IPS-18c (cell line): ENCODE measurements at regions not wholly inside any gene's neighbourhood (a gene's known extent, or its start where the extent isn't known, plus 50 kb on each side); places are given as distances from the start of the nearest gene placed in this dataset.

Experiments used
- H3K4me3 ChIP-seq: 2 replicates; pipeline ENCODE4 v1.7.0; 2013; ENCODE audit warnings: low read depth, mild to moderate bottlenecking, low read length, moderate library complexity; ENCODE audit not compliant: insufficient read depth
- H3K9me3 ChIP-seq: one replicate; pipeline ENCODE4 v1.6.1; 2013; ENCODE audit warnings: mild to moderate bottlenecking, low read length, moderate library complexity; ENCODE audit not compliant: control insufficient read depth, insufficient read depth

DNA sequence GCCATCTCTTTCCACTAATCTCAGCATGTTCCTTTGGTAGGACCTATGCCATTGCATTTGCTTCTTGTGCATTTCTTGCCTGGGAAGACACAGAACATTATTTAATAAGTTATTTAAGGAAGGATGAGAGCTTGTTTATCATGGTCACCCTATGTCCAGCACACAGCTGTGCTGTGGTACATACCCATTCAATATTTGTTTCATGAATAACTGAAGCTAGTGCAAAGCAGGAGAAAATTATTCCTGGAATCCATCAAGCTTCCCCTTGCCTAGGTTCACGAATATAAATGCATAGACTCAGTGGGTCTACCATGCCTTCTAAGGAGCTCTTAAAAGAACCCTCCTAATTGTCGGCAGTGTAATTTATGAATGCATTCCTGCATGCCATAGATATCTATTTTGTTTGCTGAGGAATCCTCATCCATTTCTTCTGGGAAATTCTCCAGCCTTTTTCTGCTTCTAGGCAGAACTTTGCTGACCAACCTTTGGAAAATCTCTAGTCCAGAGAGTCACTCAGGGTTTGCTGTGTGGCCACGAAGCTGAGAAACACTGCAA, 599.8 kb upstream of the TMEM132C start:
- no peaks in the 10 kb centered on the region for H3K9me3 ChIP-seq
- H3K4me3 ChIP-seq, result no peak overlapping the region

DNA sequence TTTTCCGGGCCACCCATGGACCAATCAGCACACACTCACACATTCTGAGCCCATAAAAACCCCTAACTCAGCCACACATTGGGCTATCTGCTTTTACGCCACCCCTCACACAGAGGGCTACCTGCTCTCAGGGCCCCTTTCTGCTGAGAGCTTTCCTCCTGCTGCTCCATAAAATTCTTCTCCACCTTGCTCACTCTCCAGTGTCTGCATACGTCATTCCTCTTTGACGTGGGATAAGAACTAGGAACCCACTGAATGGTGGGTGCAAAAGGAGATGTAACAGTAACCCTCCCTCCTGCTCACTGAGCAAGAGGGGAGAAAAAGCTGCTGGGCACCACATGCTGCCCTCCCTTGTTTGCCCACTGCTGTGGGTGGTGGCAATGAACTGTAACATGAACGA, 596.7 kb upstream of the TMEM132C start:
- H3K4me3 ChIP-seq, result no peak overlapping the region
- H3K9me3 ChIP-seq, result no peaks in the 10 kb centered on the region

DNA sequence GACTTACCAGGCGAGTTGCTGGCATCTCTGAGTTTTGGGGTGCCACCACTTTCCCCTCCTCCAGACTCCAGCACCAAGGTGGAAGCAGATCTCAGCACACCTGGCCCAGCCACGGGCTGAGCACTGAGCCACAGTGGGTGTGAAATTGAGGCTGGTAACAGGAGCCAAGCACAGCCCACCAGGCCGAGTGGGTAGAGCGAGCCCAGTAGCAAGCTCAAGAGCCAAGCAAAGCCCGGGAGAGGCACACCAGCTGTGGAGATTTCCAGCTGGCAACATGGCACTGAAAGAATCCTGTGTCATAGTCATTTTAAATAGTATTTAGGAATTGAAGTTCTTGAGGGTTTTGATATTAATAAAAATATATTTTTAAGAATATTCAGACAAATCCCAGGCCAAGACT, 596.2 kb upstream of the TMEM132C start:
- Histone ChIP-seq H3K9me3 (no peaks in the 10 kb centered on the region), H3K4me3 (no peak overlapping the region)

GRCh38 chr12:127675936-127676335, 591.0 kb upstream of the TMEM132C start:
- H3K9me3 ChIP-seq, result no peaks in the 10 kb centered on the region

GRCh38 chr12:127677537-127678131, 589.3 kb upstream of the TMEM132C start:
- H3K9me3 ChIP-seq, result no peaks in the 10 kb centered on the region
- H3K4me3 ChIP-seq, result no peak overlapping the region

More at GRCh38 chr12:127675936-127676335, 591.0 kb upstream of the TMEM132C start:
- no peak overlapping the region for H3K4me3 ChIP-seq

DNA sequence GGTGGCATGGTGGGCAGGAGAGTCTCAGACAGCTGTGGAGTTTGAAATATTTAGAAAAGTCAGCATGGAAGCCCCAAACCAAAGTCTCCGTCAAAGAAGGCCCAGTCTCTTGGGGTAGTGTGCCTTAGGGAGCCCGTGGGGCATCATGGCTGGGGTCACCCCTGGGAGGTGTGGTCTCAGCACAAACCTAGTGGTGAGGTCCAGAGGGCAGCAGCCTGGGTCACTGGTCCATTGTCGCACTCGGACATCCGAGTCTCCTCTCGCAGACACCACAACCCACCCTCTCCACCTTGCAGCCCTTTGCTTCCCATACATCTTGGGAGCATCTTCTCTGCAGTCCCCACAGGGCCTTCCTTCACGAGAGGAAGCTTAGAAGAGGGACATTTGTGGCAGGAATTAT, 588.0 kb upstream of the TMEM132C start:
- H3K9me3 ChIP-seq, result no peaks in the 10 kb centered on the region

DNA sequence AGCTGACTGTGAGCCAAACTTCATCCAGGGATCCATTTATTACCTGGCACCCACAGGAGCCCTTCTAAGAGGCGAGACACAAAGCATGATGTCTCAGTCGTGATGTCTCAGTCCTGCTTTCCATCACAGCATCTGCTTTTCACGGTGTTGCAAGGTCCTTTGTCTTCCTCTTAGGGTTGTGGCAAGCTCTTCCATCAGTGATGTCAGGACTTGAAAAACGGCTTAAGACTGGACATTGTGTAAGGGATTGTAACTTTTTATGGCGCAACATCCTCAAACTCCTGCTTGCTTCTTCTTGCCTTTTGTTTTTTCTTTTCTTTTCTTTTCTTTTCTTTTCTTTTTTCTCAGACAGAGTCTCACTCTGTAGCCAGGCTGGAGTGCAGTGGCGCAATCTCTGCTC, 586.5 kb upstream of the TMEM132C start:
- H3K4me3 ChIP-seq, result no peak overlapping the region
- no peaks in the 10 kb centered on the region for H3K9me3 ChIP-seq

More for the DNA sequence above, 588.0 kb upstream of the TMEM132C start:
- H3K4me3 ChIP-seq, result no peak overlapping the region

GRCh38 chr12:127681151-127681754, 585.7 kb upstream of the TMEM132C start:
- Histone ChIP-seq H3K9me3 (no peaks in the 10 kb centered on the region), H3K4me3 (no peak overlapping the region)

DNA sequence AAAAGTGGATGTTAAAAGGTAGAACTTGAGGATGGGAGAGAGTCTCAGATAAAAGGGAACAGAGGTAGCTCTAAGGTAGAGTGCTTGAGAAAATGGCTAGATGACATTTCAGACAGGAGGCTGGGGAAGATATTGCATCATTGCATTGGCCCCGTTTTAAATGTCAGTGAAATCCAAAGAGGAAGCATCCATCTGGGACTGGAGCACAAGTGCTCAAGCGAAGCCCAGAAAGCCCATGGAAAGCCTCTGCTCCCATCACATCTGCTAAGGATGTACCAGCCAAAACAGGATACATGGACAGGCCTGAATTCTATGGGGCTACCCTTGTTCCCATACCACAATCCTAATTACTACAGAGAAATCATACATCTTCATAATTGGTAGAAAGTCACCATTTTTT, 581.5 kb upstream of the TMEM132C start:
- no peak overlapping the region for H3K4me3 ChIP-seq
- no peaks in the 10 kb centered on the region for H3K9me3 ChIP-seq

DNA sequence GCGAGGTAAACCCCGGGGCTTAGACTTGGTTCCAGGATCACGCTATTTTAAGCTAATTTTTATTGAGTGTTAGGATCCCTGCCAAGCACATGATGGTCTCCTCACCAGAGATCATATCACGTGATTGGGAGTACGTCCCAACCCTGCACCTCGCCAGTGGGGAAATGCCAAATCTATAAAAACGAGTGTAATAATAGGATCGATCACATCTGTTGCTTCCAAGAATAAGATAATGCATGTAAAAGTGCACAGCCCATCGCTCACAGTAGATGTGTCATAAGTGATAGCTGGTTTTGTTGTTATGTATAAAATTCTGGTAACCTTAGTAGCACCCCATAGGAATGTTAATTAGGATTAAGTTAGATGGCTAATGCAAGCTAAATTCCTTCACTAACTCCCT, 581.0 kb upstream of the TMEM132C start:
- Histone ChIP-seq H3K9me3 (no peaks in the 10 kb centered on the region), H3K4me3 (no peak overlapping the region)

DNA sequence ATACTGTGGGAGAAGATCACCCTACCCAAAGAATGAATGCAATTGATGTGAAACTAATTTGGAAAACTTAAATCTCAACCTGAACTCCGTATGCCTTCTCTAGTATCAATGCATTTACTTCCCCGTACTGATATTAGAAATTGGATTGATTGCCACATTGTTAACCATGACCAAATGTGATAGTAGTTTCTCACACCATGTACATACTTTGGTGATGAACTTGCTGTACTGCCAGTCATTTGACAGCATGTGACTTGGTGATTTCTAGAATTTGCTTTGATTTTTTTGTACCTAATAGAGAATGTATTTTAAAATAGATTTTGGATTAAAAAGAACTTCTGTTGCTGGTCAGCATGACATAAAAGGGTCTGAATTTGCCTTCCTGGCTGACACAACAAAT, 579.8 kb upstream of the TMEM132C start:
- no peak overlapping the region for H3K4me3 ChIP-seq
- H3K9me3 ChIP-seq, result no peaks in the 10 kb centered on the region

- H3K4me3 ChIP-seq, result no peak overlapping the region
These were observed 578.0 kb upstream of the TMEM132C start for GRCh38 chr12:127688906-127689428.

GRCh38 chr12:127690161-127690560, 576.8 kb upstream of the TMEM132C start:
- Histone ChIP-seq H3K9me3 (no peaks in the 10 kb centered on the region), H3K4me3 (no peak overlapping the region)

More at GRCh38 chr12:127688906-127689428, 578.0 kb upstream of the TMEM132C start:
- no peaks in the 10 kb centered on the region for H3K9me3 ChIP-seq

DNA sequence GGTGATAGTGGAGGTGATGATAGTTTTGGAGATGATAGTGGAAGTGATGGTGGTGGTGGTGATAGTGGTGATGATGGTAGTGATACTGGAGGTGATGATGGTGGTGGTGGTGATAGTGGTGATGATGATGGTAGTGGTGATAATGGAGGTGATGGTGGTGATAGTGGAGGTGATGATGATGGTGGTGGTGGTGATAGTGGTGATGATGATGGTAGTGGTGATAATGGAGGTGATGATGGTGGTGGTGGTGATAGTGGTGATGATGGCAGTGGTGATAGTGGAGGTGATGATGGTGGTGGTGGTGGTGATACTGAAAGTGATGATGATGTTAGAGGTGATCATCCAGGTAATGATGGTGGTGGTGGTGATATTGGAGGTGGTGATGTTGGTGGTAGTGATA, 570.0 kb upstream of the TMEM132C start:
- no peaks in the 10 kb centered on the region for H3K9me3 ChIP-seq
- no peak overlapping the region for H3K4me3 ChIP-seq

- H3K4me3 ChIP-seq, result no peak overlapping the region
- H3K9me3 ChIP-seq, result no peaks in the 10 kb centered on the region
These were observed 563.9 kb upstream of the TMEM132C start for GRCh38 chr12:127703026-127703425.

DNA sequence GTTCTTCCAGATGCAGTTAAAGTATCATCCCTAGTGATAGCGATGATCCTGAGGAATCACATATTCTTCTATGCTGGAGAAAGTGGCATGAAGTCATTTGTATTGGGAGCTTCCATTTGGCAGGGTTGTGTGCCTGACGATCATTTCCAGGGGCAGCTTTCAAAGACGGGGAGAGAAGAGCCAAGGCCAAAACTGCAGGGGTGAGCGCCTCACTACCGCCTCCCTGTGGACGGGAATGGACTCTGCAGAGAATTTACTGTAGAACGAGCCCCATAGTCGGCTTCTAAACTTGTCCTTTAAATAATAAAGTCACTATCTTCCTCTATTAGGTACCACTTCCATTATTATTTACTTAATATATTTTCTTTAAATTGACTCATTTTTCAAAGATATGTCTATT, 555.9 kb upstream of the TMEM132C start:
- Histone ChIP-seq H3K4me3 (no peak overlapping the region), H3K9me3 (no peaks in the 10 kb centered on the region)

- no peak overlapping the region for H3K4me3 ChIP-seq
- no peaks in the 10 kb centered on the region for H3K9me3 ChIP-seq
These were observed 554.4 kb upstream of the TMEM132C start for GRCh38 chr12:127712561-127712960.

DNA sequence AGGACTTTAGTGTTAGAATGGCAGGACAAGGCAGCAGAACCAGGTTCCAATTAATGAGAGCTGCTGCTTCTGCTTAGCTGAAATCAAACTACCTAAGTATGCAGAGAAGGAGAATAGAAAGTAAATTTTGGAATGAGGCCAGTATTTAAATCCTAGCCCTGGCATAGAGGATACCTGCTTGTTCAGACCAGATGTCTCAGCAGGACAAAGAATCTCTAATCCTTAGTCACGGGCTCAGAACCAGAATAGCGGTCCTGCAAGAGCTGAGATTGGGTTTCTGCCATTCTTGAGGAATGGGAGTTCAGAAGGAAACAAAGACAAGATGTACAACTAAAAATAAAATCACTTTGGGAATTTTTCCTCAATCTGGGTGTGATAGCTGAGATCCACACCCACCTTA, 550.8 kb upstream of the TMEM132C start:
- H3K9me3 ChIP-seq, result no peaks in the 10 kb centered on the region
- no peak overlapping the region for H3K4me3 ChIP-seq
